SK-N-SH (cell line): ENCODE measurements at regions not wholly inside any gene's neighbourhood (a gene's known extent, or its start where the extent isn't known, plus 50 kb on each side); places are given as distances from the start of the nearest gene placed in this dataset.

Source experiments
- EZH2phosphoT487 ChIP-seq: fragments of 200-600 bp; sonication (generic); IDR thresholded peaks from 2 replicates; pipeline ENCODE4 v1.6.1; 2017; ENCODE audit warnings: low read depth, mixed run types, mild to moderate bottlenecking, antibody characterized with exemption, moderate library complexity, borderline replicate concordance
- GATA2 ChIP-seq: sonication (generic); formaldehyde crosslinking; IDR thresholded peaks from 2 replicates; pipeline ENCODE4 v1.5.0; 2020; ENCODE audit warnings: mild to moderate bottlenecking, missing genetic modification reagents
- MXI1 ChIP-seq: IDR thresholded peaks from 2 replicates; pipeline ENCODE4 v1.6.1; 2012; ENCODE audit warnings: mild to moderate bottlenecking, low read depth, low read length, improper control_type of control experiment
- RXRA ChIP-seq: IDR thresholded peaks from 2 replicates; pipeline ENCODE4 v1.4.0; 2012; ENCODE audit warnings: low read depth, mild to moderate bottlenecking, borderline replicate concordance
- SIN3A ChIP-seq: IDR thresholded peaks from 2 replicates; pipeline ENCODE4 v1.6.1; 2012; ENCODE audit warnings: low read depth, mild to moderate bottlenecking, low read length, moderate library complexity, borderline replicate concordance
- YY1 ChIP-seq: IDR thresholded peaks from 2 replicates; pipeline ENCODE4 v1.4.0; 2012; ENCODE audit warnings: low read depth, mild to moderate bottlenecking
- TF ChIP-seq, protein P1 (sequence below): fragments of 200-600 bp; sonication (generic); IDR thresholded peaks from 2 replicates; pipeline ENCODE4 v1.6.1; 2017; ENCODE audit warnings: antibody characterized with exemption, mild to moderate bottlenecking, moderate library complexity
- TF ChIP-seq, protein P2 (sequence below): IDR thresholded peaks from 2 replicates; pipeline ENCODE4 v1.6.1; 2012; ENCODE audit warnings: mild to moderate bottlenecking, low read depth, low read length, moderate library complexity

DNA sequence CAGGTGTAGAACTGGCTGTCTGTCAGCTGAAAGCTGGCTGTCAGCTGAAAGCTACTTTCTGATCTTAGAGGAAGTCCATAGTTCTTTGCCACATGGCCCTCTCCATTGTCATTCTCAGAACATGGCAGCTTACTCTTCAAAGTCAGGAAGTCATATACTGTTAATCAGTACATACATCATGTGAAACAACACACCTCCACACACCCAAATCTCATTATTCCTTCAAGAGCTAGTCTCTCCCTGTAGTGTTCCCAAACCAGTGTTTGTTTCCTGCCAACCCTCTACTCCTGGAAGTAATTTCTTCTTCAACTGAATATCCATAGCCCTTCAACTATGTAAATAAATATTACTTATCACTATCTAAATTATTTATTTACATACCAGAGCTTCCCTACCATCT lies 58.9 kb downstream of the OR5AK2 start:
- TF ChIP-seq EZH2phosphoT487 (no peak), MXI1 (no peak), RXRA (no peak), GATA2 (CRISPR knock-in tag) (no peak), YY1 (no peak), SIN3A (no peak)
- TF ChIP-seq, protein P1, sequence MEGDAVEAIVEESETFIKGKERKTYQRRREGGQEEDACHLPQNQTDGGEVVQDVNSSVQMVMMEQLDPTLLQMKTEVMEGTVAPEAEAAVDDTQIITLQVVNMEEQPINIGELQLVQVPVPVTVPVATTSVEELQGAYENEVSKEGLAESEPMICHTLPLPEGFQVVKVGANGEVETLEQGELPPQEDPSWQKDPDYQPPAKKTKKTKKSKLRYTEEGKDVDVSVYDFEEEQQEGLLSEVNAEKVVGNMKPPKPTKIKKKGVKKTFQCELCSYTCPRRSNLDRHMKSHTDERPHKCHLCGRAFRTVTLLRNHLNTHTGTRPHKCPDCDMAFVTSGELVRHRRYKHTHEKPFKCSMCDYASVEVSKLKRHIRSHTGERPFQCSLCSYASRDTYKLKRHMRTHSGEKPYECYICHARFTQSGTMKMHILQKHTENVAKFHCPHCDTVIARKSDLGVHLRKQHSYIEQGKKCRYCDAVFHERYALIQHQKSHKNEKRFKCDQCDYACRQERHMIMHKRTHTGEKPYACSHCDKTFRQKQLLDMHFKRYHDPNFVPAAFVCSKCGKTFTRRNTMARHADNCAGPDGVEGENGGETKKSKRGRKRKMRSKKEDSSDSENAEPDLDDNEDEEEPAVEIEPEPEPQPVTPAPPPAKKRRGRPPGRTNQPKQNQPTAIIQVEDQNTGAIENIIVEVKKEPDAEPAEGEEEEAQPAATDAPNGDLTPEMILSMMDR = no peak
- TF ChIP-seq, protein P2, sequence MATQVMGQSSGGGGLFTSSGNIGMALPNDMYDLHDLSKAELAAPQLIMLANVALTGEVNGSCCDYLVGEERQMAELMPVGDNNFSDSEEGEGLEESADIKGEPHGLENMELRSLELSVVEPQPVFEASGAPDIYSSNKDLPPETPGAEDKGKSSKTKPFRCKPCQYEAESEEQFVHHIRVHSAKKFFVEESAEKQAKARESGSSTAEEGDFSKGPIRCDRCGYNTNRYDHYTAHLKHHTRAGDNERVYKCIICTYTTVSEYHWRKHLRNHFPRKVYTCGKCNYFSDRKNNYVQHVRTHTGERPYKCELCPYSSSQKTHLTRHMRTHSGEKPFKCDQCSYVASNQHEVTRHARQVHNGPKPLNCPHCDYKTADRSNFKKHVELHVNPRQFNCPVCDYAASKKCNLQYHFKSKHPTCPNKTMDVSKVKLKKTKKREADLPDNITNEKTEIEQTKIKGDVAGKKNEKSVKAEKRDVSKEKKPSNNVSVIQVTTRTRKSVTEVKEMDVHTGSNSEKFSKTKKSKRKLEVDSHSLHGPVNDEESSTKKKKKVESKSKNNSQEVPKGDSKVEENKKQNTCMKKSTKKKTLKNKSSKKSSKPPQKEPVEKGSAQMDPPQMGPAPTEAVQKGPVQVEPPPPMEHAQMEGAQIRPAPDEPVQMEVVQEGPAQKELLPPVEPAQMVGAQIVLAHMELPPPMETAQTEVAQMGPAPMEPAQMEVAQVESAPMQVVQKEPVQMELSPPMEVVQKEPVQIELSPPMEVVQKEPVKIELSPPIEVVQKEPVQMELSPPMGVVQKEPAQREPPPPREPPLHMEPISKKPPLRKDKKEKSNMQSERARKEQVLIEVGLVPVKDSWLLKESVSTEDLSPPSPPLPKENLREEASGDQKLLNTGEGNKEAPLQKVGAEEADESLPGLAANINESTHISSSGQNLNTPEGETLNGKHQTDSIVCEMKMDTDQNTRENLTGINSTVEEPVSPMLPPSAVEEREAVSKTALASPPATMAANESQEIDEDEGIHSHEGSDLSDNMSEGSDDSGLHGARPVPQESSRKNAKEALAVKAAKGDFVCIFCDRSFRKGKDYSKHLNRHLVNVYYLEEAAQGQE = no peak
